Femur (tissue), 1 donor: ENCODE measurements at regions not wholly inside any gene's neighbourhood (a gene's known extent, or its start where the extent isn't known, plus 50 kb on each side); places are given as distances from the start of the nearest gene placed in this dataset.

Experiments
- DNase-seq: peaks from one replicate; pipeline ENCODE4 v3.0.0-alpha.2; 2017

DNA sequence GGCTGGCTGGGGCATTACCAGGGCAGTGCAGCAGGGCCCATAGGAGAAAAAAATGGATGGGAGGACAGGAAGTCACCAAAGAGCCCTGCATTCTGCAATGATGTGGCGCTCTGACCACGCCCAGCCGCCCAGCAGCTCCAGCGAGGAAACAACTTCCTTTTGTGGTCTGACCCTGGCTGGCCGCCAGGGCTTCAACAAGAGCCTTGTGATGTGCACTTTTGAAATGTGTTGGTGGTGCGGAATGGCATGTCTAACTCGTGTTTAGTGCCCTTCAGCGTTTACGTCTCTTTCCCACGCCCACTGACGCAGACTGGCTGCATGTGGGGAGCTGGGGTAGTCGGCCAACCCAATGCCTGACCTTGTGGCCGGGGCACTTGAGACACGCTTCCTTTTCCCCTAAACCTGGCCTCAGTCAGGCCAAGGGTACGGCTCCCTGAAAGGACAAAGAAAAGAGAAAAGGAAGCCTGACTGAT, 81.9 kb upstream of the CTNNB1 start:
- DNase-seq, result peak; percentile 90

DNA sequence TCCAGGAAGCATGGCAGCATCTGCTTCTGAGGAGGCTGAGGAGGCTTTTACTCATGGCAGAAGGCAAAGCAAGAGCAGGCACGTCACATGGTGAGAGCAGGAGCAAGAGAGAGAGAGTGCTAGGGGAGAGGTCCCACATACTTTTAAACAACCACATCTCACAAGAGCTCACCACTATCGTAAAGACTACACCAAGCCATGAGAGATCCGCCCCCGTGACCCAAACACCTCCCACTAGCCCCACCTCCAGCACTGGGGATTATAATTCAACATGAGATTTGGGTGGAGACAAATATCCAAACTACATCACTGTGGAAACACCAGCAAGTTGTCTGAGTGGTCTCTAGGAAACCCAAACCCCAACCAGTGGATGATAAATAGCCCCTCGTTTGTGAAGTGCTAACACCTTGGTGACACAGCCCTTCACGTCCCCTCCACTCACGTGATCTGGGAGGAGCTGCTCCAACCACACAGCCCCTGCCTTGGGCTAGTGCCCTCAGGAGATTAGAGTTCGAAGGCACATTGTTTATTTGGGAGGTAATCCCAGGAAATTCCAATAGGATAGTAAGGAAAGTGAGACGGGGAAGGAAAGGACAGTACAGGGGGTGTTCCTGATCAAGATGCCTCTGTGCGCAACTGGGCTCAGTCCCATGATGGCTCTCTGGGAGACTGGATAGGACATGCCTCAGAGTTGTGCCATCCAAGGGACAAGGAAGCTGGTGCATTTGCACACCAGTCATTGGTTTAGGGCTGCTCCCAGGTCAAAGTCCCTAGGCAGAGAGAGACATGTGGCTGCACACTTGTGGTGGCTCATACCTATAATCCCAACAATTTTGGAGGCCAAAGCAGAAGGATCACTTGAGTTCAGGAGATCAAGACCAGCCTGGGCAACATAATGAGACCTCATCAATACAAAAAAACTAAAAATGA, 80.6 kb upstream of the CTNNB1 start:
- DNase-seq, result no peak

DNA sequence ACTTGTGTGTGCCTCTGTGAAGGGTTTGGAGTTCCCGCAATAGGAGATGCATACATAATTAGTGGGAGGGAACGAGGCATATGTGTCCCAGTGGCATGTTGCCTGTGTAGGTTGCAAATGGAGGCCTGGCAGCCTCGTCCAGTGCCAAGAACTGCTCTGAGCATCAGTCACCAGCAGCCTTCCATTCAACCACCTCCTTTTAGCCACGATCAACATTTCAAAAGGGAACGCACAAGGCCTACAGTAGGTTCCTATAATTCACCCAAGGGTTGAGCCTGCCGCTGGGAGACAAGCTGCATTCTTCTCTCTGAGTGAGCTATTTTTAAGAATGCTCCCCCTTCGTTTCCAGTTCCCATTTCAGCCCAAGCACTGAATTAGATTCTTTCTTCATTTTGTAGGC, 78.8 kb upstream of the CTNNB1 start:
- peak; percentile 31 for DNase-seq

DNA sequence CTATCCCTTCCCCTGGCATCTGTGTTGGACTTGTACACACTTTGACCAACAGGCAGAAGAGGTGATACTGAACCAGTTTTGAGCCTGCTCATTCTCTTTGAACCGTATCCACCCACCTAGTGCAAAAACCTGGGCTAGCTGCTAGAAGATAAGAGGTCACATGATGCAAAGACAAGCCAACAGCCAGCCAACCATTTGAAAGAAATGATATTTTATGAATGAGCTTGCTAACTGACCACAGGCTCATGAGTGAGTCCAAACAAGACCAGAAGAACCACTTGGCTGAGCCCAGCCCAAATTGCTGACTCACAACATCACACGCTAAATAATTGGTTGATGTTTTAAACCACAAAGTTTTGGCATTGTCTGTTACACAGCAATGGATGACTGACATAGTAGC, 74.0 kb upstream of the CTNNB1 start:
- no peak for DNase-seq

DNA sequence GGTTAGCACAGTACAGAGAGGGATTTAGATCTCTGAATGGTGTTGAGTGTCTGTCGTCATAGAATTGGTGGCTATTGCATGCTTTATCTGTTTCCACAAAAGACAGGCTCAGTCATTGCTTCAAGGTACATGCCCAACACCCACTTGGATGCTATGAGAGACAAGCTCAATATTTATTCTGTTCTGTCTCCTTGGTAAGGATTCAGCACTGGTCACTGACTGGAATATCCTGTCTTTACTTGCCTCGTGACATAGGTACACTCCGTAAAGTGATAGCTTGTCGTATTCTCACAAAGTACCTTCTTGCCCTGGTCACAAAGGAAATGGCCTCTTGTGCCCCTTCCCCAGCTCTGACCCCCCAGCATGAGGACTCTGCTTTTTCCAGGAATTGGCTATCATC, 72.8 kb upstream of the CTNNB1 start:
- DNase-seq, result no peak

DNA sequence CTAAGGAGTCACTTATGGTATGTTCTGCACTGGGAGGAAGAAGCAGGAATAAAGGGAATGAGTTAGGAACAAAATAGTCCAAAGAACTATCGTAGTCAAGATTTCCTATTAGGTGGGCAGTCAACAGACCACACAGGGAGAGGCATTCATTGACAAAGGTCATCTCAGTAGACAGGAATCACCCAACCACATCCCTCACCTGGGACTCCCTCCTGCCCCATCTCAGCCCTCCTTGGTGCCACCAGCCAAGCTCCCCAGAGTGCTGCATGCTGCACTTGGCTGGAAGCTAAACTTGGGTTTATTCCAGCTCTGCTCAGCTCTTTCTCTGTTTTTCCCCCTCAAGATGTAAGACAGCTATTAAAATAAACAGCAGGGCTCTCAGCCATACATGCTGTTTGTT, 72.3 kb upstream of the CTNNB1 start:
- DNase-seq, result no peak

DNA sequence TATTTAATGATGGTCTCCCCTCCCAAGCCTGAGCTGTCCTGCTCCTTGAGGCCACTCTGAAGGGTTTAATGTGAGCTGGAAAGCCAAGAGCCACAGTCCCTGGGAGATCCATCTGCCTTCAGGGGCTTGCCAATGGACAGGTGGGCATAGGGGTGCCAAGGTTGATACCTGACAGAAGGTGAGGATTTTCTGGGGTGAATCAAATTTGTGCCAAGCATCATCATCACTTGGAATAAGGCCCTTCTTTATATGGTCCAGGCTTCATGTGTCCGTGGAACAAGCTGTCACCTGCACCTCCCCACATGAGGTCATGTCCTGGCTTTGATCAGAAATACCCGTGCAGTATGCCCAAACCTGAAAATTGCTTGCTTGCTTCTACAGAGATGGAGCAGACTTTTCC, 71.9 kb upstream of the CTNNB1 start:
- no peak for DNase-seq

DNA sequence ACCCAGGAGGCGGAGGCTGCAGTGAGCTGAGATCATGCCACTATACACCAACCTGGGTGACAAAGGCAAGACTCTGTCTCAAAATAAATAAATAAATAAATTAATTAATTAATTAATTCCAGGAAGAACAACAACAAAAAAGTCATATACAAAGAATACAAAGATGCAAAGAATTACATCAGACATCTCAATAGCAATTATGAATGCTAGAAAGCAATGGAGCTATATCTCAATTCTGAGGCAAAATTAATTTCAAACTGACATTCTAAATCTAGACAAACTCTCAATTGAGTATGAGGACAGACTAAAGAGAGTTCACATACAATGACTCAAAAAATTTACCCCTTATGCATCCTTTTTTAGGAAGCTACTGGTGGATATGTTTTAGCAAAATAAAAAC, 69.6 kb upstream of the CTNNB1 start:
- DNase-seq, result no peak

DNA sequence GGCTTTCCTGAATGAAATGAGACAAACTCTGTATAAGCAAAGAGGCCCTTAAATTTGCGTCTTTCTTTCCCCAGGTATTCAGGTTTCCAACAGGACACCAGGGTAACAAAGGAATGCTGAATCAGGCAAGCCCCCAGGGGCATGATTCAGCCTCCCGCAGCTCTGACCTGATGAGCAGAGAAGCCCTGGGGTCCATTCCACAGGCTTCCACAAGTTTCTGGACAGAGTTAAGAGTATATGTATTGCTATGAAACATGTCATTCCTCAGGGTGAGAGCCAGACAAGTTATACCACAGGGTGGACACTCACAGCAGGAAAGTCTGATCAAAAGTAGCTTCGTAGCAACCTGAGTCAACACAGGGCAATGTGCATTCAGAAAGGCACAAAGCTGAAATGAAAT, 68.1 kb upstream of the CTNNB1 start:
- no peak for DNase-seq

DNA sequence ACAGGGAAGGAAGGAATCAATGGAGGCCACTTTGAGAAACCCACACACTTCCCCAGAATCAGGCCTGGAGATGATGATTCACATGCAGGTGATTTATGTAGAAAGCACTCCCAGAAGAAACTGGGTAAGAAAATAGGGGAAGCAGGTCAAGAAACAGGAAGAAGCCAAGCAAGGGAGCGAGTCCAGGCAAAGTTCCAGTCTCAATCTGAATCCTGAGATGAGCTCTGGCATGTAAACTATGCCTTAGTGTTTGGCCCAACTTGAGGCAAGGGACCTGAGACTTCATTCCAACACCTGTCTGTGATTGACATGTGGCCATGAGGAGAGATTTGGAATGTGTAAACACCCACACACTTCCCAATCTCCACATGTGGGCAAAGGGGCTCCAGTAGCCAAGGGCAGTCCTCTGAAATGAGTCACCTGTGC, 61.6 kb upstream of the CTNNB1 start:
- DNase-seq, result no peak

DNA sequence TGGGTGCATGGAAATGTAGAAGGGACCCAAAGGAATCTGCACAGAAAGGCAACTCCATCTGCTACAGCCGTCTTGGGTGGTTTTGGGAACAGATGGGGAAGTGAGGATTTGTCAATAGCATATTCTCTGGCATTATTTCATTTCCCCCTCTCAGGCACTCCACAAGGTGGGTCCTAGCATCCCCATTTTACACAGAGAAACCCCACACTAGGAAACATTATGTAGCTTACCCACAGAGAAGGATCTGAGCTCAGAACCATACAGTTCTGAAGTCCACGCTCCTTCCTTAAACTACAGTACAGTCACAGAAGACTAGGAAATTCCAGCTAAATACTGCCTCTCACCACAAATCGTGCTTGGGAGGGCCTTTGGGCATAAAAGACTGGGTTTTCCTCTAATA, 61.2 kb upstream of the CTNNB1 start:
- DNase-seq, result no peak

DNA sequence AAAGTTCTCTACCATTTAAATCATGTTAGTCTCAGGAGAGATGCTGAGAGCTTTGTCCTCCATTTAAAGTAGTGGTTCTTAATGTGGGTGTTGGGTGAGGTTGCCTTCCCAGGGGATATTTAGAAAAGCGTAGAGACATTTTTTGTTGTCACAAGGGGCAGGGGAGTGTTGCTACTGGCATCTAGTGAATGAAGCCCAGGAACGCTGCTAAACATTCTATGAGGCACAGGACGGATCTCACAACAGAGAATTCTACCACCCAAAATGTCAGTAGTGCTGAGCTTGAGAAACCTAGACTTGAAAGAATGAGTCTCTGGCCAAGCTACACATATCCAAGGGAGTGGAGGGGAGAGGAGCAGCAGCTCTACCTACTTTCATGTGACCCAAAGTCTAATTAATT, 60.7 kb upstream of the CTNNB1 start:
- no peak for DNase-seq

DNA sequence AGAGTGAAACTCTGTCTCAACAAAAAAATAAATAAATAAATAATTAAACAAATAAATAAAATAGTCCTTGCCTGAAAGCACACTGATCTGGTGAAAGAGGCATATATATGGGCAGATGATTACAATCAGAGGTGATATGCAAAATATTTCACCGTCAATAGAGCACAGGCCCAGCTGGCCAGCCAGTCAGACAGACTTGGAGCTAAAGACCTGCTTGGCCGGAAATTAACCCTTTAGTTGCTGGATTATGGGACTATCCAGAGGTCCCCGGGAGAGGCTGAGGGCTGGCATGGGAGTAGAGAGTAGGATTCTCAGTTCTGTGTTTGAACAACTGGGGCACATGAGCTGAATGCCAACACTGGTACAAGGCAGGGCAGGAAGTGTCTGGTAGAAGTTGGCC, 59.1 kb upstream of the CTNNB1 start:
- DNase-seq, result no peak

DNA sequence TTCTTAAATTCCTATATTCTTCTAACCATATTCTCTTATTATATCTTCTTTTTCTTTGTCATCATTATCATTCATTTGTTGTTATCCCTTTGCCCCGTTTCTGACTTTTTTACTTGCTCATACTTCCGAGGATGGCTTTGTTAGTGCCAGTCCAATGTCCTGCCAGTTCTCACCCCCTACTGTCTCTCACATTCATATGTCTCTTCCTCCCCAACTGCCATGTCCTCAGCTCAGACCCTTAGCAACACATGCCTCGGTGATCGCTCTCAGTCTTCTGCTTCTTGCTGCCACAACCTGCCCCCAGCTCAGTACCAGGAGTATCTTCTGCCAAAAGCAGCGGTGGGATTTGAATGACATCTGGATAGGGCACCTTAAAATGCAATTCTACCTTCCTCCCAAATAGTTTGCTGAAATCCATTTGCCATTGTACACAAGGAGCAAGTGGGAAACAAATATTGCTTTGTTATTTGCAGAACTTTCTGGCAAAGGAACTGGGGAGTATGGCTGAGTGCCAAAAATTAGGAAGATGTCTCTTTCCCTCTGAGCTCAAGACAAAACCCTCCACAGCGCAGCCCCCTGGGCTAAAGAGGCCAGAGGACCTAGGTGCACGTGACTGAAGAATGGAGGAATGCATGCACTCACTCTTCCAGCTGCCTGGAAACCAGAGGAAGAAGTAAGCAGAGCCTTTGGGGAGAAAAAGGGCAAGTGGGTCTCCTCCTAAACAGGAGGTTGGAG, 57.7 kb upstream of the CTNNB1 start:
- no peak for DNase-seq

DNA sequence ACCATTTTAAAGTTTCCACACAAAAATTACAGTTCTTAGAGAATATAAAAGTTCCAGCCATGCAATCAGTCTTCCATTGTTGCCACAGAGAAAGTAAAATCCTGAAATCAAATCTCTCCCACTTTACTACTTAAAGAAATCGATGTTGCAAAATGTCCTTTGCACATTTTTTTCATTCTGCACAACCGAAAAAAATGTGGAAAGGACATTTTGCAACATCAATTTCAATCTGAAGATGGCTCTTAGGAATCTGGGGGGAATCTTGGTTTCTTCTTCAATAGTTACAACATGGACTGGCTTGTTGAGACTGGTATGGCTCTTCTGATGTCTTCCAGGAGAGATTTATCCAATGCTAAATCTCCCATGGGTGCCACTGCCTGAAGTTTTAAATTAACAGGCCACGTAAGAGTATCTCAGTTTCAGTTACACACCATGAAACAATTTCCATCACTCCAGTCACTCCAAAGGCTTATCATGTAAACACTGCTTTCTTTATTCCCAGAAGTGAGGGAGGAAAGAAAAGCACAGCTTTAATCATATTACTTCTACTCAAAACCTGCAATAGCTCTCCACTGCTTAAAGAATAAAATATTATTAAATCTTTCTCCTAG, 55.8 kb upstream of the CTNNB1 start:
- no peak for DNase-seq

DNA sequence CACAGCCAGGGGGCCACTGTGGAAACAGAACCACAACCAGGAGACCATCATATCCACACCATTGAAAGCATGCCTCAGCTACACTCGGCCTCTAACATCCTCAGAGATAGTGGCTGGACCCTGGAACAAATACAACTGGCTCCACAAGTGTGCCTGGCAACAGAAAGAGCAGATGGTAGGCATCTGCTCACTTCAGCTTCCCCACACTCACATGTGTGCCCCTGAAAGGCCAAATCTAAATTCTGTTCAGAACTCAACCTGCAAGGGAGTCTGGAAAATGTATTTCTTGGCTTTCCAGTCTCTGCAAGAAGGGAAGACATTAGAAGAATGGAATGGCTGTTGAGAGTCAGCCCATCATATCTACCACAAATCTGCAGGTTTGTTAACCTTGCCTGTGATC, 54.7 kb upstream of the CTNNB1 start:
- no peak for DNase-seq

DNA sequence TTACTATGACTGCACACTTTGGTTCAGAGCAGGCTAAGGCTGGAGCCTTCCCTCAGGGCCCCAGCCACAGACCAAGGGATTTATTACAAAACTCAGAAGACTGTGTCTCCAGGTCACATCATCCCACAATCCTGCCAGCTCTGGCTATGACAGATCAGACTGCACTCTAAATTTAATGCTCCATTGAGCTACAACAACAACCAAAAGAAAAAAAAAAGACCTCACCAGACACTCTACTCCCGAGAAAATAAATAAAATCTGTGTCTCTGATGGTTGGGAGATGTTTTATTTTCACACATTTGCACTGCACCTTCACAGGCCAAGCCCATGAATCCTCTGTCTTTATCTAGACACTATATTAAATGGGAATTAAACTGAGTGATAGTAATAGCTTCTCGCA, 50.8 kb upstream of the CTNNB1 start:
- peak; percentile 40 for DNase-seq

DNA sequence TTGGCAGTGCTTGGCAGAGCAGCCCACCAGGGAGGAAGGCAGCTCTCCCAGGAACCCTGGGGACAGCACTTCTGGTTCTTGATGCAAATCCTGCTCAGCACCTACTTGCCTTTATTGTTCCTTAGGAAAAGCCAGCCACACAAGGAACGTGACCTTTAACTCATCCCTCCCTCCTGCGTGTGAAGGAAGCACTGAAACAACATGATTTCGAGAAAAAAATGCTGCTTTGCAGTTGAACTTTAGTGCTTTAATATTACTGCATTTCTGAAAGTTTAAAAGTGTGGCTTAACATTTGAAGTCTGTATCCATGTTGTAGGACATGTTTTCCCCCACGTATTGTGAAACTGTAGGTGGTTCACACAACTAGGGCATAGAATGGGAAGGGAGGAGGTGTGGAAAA, 50.4 kb upstream of the CTNNB1 start:
- DNase-seq, result no peak
